ENCODE measurements at regions not wholly inside any gene's neighbourhood (a gene's known extent, or its start where the extent isn't known, plus 50 kb on each side); places are given as distances from the start of the nearest gene placed in this dataset.

- H3K79me1 ChIP-seq (ENCODE audit: low read depth, low read length), result no peaks in the 10 kb centered on the region
- no peaks in the 10 kb centered on the region; a peak in 1 of 8 replicates for H3K36me3 ChIP-seq (ENCODE audit: control insufficient read depth in 2 of 4, insufficient read depth in 4 of 4, low read length in 3 of 4)
- no peak overlapping the region for H3K9ac ChIP-seq (replicated peaks in 1 of 4; ENCODE audit: extremely low read depth in 1 of 4, low read depth in 3 of 4, low read length in 3 of 4)
- no peak overlapping the region for H2BK20ac ChIP-seq (ENCODE audit: low read length)
- no peaks in the 10 kb centered on the region; the same call in 1 of the 2 replicates for H3K23me2 ChIP-seq (ENCODE audit: low read depth, low read length)
- H4K91ac ChIP-seq (replicated peaks; ENCODE audit: insufficient read length, low read length), result no peak overlapping the region
- H2BK12ac ChIP-seq (ENCODE audit: low read depth, low read length), result no peak overlapping the region
- H3K18ac ChIP-seq (ENCODE audit: extremely low read depth, low read length), result no peak overlapping the region
- no peaks in the 10 kb centered on the region; a peak in 1 of 7 replicates for H3K27me3 ChIP-seq (replicated peaks in 1 of 4; ENCODE audit: control insufficient read depth in 3 of 4, extremely low read depth in 1 of 4, insufficient read depth in 3 of 4, low read length in 3 of 4)
- H2BK120ac ChIP-seq (replicated peaks; ENCODE audit: low read depth, low read length), result no peak overlapping the region
- TF ChIP-seq NANOG (IDR thresholded peaks at IDR 0.05; ENCODE audit: insufficient read depth, low read depth, low read length, poor library complexity, severe bottlenecking) (no peak), TAF7 (optimal IDR thresholded peaks at IDR 0.05; ENCODE audit: borderline replicate concordance, low read depth, low read length) (no peak), SP4 (IDR thresholded peaks at IDR 0.05; ENCODE audit: low read length) (no peak), RAD21 (IDR thresholded peaks at IDR 0.05 in 1 of 2, conservative IDR thresholded peaks at IDR 0.05 in 1 of 2; ENCODE audit: low read depth in 2 of 2, low read length in 2 of 2) (no peak)
- no peak overlapping the region for H3K4ac ChIP-seq (replicated peaks; ENCODE audit: insufficient read length, low read depth, low read length)
- H2AK5ac ChIP-seq (ENCODE audit: low read depth, low read length), result no peak overlapping the region
- H3K27ac ChIP-seq (ENCODE audit: low read depth, low read length), result no peak overlapping the region
- no peak overlapping the region for H4K8ac ChIP-seq (ENCODE audit: extremely low read depth, insufficient read depth, low read length)
- no peak overlapping the region for H3K56ac ChIP-seq (replicated peaks; ENCODE audit: insufficient read length, low read depth, low read length)
- H2BK15ac ChIP-seq (ENCODE audit: low read length), result no peak overlapping the region
- H4K20me1 ChIP-seq (replicated peaks in 1 of 2; ENCODE audit: control insufficient read depth in 1 of 2, insufficient read depth in 2 of 2, low read length in 2 of 2), result no peaks in the 10 kb centered on the region
- CTCF ChIA-PET (ENCODE audit: partially characterized antibody), result interaction anchor here (0.9 to 1.1 kb wide), 5 partner anchors 10 to 371 kb away, joined by 3 to 5 read pairs (median 3); no protein-coding TSS in a partner anchor
- FAIRE-seq (no peak), DNase-seq (ENCODE audit: low read depth in 1 of 2, low spot score in 2 of 2) (no peak)
- H4K5ac ChIP-seq (ENCODE audit: insufficient read length, low read depth, low read length), result no peak overlapping the region
- peaks cover 1 to 8% (median 5%) of the 10 kb centered on the region in 4 experiments; a peak in 6 of 7 replicates for H3K4me1 ChIP-seq (replicated peaks in 1 of 4; ENCODE audit: control insufficient read depth in 3 of 4, insufficient read depth in 4 of 4, low read length in 3 of 4)
- POLR2A ChIA-PET (ENCODE audit: partially characterized antibody), result no interaction called here
- H3K79me2 ChIP-seq (ENCODE audit: control insufficient read depth in 1 of 2, insufficient read depth in 2 of 2, low read length in 2 of 2), result no peaks in the 10 kb centered on the region
- H2BK5ac ChIP-seq (ENCODE audit: low read depth, low read length), result no peak overlapping the region
- H3K9me3 ChIP-seq (ENCODE audit: insufficient read depth in 2 of 2, low read depth in 1 of 2, low read length in 1 of 2), result no peaks in the 10 kb centered on the region
- no peak overlapping the region for H3K14ac ChIP-seq (ENCODE audit: insufficient read length)
- H3K4me3 ChIP-seq (ENCODE audit: extremely low read depth in 1 of 4, insufficient read depth in 2 of 4, low read depth in 3 of 4, low read length in 4 of 4), result no peak overlapping the region
- H3K4me2 ChIP-seq (ENCODE audit: insufficient read depth in 1 of 2, low read depth in 2 of 2, low read length in 2 of 2), result no peak overlapping the region
- no peak overlapping the region for H3K23ac ChIP-seq (ENCODE audit: insufficient read length)
- H2AFZ ChIP-seq (ENCODE audit: low read length), result no peak overlapping the region
Observed at GRCh38 chr10:7491949-7492659, 81.3 kb upstream of the SFMBT2 start.

All from H1 (cell line).